BE2C (cell line): ENCODE measurements at regions not wholly inside any gene's neighbourhood (a gene's known extent, or its start where the extent isn't known, plus 50 kb on each side); places are given as distances from the start of the nearest gene placed in this dataset.
"Not testable (repeated sequence)": the region's sequence is repeated elsewhere in the genome, so short reads cannot be mapped to it uniquely, and the experiment has no call there.

ENCODE experiments used
- DNase-seq: peaks from one replicate; pipeline ENCODE4 v3.0.0-alpha.2; 2020
- H3K27me3 ChIP-seq: fragments of 250-450 bp; sonication (Bioruptor Pico); 2 replicates; pipeline ENCODE4 v1.5.1; 2020; ENCODE audit warnings: mild to moderate bottlenecking
- H3K36me3 ChIP-seq: fragments of 250-450 bp; sonication (Bioruptor Pico); 2 replicates; pipeline ENCODE4 v1.5.1; 2020; ENCODE audit warnings: mild to moderate bottlenecking
- H3K4me1 ChIP-seq: fragments of 250-450 bp; sonication (Bioruptor Pico); 2 replicates; pipeline ENCODE4 v1.5.1; 2020
- H3K4me3 ChIP-seq: 2 replicates; pipeline ENCODE4 v1.5.1; 2011; ENCODE audit warnings: low read depth, low read length
- H3K9me3 ChIP-seq: fragments of 250-450 bp; sonication (Bioruptor Pico); 2 replicates; pipeline ENCODE4 v1.5.1; 2020
- TF ChIP-seq, protein P1 (sequence below): IDR thresholded peaks from 2 replicates; pipeline ENCODE4 v1.5.1; 2012; ENCODE audit warnings: mild to moderate bottlenecking, low read depth, low read length

- Histone ChIP-seq H3K4me1 (peaks cover 9% of the 10 kb centered on the region), H3K27me3 (no peaks in the 10 kb centered on the region), H3K9me3 (no peaks in the 10 kb centered on the region), H3K36me3 (no peaks in the 10 kb centered on the region), H3K4me3 (no peak overlapping the region)
- TF ChIP-seq, protein P1, sequence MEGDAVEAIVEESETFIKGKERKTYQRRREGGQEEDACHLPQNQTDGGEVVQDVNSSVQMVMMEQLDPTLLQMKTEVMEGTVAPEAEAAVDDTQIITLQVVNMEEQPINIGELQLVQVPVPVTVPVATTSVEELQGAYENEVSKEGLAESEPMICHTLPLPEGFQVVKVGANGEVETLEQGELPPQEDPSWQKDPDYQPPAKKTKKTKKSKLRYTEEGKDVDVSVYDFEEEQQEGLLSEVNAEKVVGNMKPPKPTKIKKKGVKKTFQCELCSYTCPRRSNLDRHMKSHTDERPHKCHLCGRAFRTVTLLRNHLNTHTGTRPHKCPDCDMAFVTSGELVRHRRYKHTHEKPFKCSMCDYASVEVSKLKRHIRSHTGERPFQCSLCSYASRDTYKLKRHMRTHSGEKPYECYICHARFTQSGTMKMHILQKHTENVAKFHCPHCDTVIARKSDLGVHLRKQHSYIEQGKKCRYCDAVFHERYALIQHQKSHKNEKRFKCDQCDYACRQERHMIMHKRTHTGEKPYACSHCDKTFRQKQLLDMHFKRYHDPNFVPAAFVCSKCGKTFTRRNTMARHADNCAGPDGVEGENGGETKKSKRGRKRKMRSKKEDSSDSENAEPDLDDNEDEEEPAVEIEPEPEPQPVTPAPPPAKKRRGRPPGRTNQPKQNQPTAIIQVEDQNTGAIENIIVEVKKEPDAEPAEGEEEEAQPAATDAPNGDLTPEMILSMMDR = no peak
- DNase-seq = no peak
Observed at GRCh38 chr11:123330071-123330470, 100.0 kb upstream of the GRAMD1B start.

DNA sequence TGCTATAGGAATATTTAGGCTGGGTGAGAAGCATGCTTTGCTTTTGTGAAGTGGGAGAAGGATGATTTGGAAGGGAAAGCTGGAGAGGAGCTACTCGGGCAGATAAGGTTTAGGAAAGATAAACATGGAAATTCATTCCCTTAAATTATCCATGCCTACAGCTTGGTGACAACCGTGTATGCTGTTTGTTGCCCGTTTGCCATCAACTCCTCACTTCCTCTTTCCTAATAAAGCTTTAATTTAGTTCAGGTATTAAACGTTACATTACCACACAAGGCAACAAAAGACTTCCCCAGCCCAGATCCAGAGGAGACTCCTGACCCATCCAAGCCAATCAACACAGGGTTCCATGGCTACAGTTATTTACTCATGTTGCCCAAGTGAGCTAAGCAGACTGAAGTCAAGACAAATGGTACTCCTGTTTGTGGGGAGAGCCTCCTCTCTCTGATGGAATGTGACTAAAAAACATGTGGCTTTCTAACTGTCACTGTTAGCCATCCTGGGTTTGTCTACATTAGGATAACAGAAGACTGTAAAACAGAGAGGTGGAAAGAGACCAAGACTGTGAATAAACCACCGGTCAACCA, 101.7 kb upstream of the GRAMD1B start:
- no peaks in the 10 kb centered on the region for H3K27me3 ChIP-seq
- TF ChIP-seq, protein P1 = no peak
- DNase-seq = no peak

GRCh38 chr11:123325533-123325932, 104.5 kb upstream of the GRAMD1B start:
- DNase-seq = no peak
- Histone ChIP-seq H3K27me3 (no peaks in the 10 kb centered on the region), H3K4me1 (peaks cover 2% of the 10 kb centered on the region; the same call in 1 of the 2 replicates), H3K4me3 (no peak overlapping the region), H3K9me3 (no peaks in the 10 kb centered on the region), H3K36me3 (no peaks in the 10 kb centered on the region)
- TF ChIP-seq, protein P1 = no peak

More for the DNA sequence above, 101.7 kb upstream of the GRAMD1B start:
- Histone ChIP-seq H3K9me3 (no peaks in the 10 kb centered on the region), H3K36me3 (no peaks in the 10 kb centered on the region), H3K4me3 (no peak overlapping the region), H3K4me1 (peaks cover 9% of the 10 kb centered on the region)

GRCh38 chr11:123323568-123323967, 106.5 kb upstream of the GRAMD1B start:
- Histone ChIP-seq H3K9me3 (no peaks in the 10 kb centered on the region), H3K4me3 (no peak overlapping the region), H3K27me3 (no peaks in the 10 kb centered on the region), H3K4me1 (peaks cover 5% of the 10 kb centered on the region; the same call in 1 of the 2 replicates), H3K36me3 (no peaks in the 10 kb centered on the region)
- TF ChIP-seq, protein P1 = no peak
- no peak for DNase-seq

- no peak overlapping the region for H3K4me3 ChIP-seq
- no peaks in the 10 kb centered on the region for H3K36me3 ChIP-seq
- H3K9me3 ChIP-seq = no peaks in the 10 kb centered on the region
- TF ChIP-seq, protein P1 = no peak
- H3K27me3 ChIP-seq = no peaks in the 10 kb centered on the region
- DNase-seq = no peak
- H3K4me1 ChIP-seq = peaks cover 9% of the 10 kb centered on the region
Observed at GRCh38 chr11:123321636-123322035, 108.4 kb upstream of the GRAMD1B start.

GRCh38 chr11:123318623-123319022, 111.4 kb upstream of the GRAMD1B start:
- H3K27me3 ChIP-seq = no peaks in the 10 kb centered on the region
- TF ChIP-seq, protein P1 = no peak
- no peaks in the 10 kb centered on the region for H3K36me3 ChIP-seq
- H3K4me3 ChIP-seq = no peak overlapping the region
- no peaks in the 10 kb centered on the region for H3K9me3 ChIP-seq
- H3K4me1 ChIP-seq = peaks cover 9% of the 10 kb centered on the region
- no peak for DNase-seq

DNA sequence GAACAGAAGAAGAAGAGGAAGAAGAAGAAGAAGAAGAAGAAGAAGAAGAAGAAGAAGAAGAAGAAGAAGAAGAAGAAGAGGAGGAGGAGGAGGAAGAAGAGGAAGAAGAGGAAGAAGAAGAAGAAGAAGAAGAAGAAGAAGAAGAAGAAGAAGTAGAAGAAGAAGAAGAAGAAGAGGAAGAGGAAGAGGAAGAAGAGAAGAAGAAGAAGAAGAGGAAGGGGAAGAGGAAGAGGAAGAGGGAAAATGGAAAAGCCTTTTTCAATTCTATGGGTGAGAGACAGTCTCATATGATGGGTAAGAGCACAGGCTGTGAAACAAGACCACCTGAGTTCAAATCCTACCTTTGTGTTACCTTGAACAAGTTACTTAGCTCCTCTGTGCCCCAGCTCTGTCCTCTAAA, 111.9 kb upstream of the GRAMD1B start:
- not testable (repeated sequence) for H3K36me3 ChIP-seq, H3K4me3 ChIP-seq, H3K9me3 ChIP-seq, H3K4me1 ChIP-seq, DNase-seq, H3K27me3 ChIP-seq
